CD4-positive, alpha-beta T cell treated with Interleukin-17A for 4 hours (primary cell): ENCODE measurements at regions not wholly inside any gene's neighbourhood (a gene's known extent, or its start where the extent isn't known, plus 50 kb on each side); places are given as distances from the start of the nearest gene placed in this dataset.
"Not testable (repeated sequence)": the region's sequence is repeated elsewhere in the genome, so short reads cannot be mapped to it uniquely, and the experiment has no call there.

Experiments used
- DNase-seq: peaks from one replicate; pipeline ENCODE4 v3.0.0-alpha.2; 2020; ENCODE audit warnings: mixed read lengths

DNA sequence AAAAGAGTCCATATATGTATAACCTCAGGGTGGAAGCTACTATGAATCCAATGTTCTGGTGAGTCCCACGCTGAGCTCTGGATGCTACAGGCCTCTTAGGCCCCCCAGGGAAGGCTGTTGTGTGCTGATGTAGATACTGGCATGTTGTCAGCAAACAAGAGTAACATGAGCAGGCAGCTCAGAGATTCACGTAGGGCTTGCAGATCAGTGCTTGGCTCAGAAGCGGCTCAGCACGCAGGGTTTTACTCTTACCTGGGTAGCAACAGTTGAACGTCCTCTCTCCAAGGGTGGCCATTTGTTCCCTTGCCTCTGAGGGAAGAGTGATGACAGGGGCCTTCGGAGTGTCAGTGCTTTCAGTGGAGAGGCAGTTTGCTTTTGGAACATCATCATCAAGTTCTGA is 93.4 kb downstream of the ZFP64 start:
- DNase-seq = no peak

DNA sequence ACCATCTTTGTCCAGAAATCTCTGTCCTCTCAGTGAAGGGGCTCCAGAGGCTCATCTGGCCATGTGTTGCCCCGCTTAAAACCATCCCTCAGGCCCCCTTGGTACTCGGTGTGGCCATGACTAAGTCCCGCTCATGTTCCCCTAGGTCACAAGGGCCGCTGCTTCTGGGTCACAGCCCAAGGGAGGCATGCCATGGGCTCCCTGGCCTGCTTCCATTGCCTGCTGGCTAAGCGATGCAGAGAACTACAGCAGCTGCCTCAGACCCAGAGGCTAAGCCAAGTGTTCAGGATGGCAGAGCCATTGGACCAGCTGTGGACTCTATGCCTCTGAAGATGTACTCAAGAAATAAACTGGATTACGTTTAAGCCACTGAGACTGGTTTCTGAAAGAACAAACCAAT is 95.5 kb downstream of the ZFP64 start:
- DNase-seq = no peak

DNA sequence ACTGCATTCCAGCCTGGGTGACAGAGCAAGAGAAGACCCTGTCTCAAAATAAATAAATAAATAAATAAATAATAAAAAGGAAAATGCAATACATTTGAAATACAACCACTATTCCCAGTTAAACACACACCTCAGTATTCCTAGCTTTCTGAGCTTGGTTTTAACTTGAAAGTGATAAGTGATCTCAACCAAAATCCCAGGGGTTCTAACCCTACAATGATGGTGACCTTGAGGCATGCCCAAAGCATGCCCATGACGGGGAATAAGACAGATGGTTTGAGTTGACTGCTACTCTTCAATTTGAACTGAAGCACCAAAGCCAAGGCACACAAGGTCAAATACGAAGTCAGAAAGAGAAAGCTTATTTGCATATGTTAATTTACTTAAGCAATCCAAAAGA is 96.9 kb downstream of the ZFP64 start:
- no peak for DNase-seq

DNA sequence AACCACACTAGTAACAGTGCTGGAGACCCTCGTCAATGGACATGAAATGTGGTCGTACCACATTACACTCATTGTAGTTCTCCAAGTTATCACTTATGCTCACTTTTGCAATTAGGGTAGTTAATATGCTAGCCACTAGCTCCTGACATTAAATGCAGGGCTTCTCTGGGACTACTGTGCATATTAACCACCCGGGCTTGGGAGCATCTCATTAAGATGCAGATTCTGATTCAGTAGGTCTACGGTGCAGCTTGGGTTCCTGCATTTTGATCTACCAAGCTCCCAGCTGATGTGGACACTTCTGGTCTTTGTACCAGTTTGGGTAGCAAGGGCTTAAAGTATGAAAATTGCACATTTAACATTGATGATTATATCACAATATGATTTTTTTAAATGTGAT is 98.0 kb downstream of the ZFP64 start:
- DNase-seq = no peak

DNA sequence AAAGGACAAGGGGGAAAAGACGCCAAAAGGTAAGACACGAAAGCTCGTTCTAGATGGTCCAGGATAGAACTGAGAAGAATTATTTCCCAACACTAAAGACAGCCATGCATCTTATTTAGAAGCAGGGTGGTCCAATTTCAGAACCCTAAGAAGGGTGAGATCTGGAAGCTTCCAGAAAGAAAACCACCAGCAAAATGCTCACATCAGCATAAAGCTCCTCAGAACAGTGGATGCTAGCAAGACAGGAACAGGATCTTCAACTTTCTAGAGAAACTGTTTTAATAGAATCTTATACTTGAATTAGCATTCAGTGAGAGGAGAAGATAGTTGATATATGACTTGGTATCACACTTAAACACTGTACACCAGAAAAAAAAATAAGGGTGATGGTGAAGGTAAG is 101.5 kb downstream of the ZFP64 start:
- DNase-seq = no peak

DNA sequence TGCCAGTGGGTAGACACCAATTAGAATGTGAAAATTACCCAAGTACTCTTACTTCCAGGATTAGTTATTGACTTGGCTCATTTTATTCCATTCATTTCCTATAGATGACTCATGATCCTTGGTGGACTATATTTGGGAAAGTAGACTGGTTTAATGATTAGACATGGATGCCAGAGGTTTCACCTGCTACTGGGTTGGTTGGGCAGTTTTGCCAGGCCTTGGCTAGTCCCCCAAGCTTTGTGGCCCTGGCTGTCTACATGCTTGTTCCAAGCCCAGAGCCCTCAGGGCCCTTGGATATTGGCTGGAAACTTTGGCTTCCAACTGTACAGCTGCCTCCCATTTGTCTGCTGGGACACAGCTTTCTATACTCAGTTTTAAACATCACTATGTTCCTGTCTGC is 104.1 kb downstream of the ZFP64 start:
- no peak for DNase-seq

DNA sequence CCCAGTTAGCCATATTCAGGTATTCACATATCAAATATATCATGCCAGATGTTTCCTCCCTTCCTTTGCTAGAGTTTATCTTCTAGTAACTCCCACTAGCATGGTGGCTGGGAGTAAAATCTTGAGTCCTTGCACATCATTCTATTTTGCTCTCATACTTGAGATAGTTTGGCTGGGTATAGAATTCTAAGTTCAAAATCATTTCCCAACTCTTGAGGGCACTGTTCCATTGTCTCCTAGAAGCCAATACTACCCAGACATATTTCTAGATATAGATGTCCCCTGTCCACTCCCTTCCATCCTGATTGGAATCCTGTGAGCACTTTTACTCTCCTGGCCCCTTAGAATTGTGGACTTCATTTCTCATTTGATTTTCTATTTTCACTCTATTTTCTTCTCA is 104.7 kb downstream of the ZFP64 start:
- no peak for DNase-seq

DNA sequence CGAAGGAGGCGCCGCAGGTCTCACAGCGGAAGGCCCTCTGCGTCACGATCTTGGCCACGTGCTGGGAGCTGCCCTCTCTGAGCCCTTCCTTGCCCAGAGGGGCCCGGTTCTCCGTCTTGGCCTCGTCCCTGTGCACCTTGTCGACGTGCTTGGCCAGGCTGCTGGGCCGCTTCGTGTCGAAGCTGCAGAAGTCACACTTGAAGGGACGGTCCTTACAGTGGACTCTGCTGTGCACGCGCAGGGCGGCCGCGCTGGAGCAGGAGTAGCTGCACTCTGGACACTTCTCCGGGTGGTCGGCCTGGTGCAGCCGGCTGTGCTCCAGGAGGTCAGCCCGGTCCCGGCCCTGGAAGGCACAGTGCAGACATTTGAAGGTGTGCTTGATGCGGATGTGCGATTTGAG is 106.9 kb downstream of the ZFP64 start:
- DNase-seq = no peak

DNA sequence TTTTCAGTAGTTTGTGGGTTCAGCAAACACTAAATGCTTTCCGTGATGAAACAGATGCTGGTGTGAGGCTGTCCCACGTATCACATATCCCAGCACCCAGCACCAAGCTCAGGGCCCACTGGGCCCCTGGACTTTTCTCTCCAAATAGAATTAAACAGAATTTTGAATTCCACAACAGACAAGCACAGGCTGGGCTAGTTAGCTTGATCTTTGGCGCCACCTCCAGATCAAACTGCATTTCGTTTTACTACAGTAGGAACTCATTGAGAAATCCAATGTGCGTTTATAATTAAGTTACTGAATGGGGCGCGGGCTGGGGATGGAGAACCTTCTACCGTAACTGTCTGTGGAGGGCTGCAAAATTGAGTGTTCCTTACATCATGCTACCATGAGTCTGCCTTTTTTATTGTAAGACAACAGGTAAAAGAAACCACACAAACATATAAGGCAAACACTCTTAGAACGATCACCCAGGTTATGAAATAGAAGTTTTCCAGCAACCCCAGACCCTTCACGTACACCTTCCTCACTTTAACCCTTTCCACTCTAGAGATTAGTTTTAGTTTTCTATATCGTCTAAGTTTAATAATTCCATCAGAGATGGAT is 107.8 kb downstream of the ZFP64 start:
- peak; percentile 32 for DNase-seq

DNA sequence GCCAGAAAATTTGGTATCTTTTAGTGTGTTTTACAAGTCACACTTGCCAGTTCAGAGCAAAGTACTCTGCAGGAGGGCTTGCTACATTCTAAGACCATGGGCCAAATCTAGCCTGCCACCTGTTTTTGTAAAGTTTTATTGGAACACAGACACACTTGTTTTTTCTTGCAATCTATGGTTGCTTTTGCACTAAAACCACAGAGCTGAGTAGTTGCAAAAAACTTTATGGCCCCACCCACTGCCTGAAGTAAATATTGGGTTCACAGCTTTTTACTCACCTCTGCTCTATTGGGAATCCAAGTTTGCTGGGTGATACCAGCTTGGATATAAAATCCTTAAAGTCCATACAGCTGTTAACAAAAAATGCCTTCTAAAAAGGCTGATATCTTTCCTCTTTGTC is 109.0 kb downstream of the ZFP64 start:
- DNase-seq = no peak

DNA sequence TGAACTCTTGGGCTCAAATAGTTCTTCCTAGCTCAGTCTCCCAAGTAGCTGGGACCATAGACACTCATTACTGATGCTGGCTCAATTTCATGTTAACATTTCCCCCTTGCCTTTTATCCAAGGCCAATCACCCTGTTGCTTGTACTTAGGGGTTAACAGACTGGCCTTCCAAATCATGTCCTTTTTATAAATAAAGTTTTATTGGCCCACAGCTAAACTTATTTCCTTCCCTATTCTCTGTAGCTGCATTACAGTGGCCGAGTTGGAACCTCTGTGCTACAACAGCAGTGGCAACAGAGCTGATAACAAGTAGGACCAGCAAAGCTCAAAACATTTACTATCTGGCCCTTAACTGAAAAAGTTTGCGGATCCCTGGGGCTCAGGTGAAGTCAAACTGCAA is 109.8 kb downstream of the ZFP64 start:
- no peak for DNase-seq

DNA sequence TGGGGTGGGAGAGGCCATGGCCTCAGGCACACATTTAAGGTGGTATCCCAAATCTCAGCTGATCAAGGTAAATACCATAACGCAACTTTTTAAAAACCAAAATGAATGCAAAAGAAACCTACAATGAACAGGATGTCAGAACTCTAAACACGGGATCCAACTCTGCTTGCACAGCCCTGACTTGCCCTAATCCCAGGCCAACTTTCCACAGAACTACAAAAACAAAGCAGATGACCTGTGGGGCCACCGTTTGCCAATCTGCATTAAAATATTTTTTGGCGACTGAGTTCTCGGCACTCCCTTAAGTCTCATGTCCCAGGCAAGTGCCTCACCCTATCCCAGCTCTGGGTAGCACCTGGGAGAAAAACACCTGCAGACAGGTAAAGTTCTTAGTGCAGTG is 110.5 kb downstream of the ZFP64 start:
- no peak for DNase-seq

DNA sequence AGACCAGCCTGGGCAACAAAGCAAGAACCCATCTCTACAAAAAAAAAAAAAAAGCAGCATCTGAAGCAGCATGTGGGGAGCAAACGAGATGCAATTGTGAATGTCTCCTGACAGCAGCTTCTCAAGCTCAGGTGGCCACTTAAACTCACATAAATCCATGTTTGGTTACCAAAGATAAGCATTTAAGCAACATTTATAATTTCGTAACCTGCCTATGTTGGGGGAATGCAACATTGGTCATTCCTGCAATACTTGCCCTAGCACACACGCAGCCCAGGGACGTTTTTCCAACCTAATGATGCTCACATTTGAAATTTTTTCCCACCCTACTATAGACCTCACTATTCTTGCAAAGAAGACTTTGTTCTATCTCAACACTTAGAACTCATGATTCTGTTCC is 113.3 kb downstream of the ZFP64 start:
- DNase-seq = no peak

DNA sequence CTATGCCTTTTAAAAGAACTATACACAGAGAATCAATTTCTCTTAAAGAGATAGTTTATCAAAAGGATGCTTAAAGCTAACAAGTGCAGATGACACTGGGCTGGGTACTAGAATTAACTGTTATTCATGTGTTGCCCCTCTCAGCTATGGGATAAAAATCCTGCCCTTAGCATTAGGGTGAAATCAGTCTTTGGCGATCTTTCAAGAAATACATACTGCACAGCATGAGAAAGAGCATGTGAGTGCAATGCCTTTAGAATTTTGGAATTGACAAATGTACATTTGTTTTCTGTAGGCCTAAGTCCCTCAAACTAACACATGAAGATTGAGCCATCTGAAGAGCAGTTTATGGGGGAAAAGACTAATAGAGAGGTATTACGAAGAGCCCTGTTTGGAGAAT is 115.4 kb downstream of the ZFP64 start:
- DNase-seq = no peak

DNA sequence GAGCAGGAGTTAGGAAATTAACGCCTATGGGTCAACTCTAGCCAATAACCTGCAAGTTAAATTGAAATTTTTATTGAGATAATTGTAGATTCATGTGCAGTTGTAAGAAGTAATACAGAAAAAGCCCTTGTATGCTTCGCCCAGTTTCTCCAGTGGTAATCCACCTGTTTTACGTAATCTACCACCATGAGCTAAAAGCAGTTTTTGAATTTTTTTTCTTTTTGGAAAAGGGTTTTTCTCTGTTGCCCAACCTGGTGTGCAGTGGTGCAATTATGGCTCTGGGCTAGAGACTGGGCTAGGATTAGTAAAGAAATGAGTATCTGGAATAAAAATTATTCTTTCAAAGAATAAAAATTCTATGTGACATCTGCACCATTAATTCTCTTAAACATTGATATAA is 116.2 kb downstream of the ZFP64 start:
- DNase-seq = no peak

DNA sequence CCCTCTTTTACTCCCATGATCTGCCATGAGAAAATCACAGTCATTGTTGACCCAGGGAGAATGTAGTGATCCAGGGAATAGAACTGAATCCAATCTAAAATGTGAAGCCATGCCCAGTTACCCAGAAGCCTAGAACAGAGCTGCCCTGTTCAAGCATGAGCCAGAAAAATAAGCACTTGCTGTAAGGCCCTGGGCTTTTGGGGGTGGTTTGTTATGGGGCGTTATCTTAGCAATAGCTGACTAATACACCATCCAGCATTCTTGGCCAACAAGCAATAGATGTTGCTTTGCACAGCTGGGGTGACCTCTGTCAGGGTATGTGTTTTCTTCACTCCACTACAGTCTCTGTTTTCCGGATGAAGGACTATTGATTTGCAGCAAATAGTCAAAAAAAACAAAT is 120.4 kb downstream of the ZFP64 start:
- no peak for DNase-seq

DNA sequence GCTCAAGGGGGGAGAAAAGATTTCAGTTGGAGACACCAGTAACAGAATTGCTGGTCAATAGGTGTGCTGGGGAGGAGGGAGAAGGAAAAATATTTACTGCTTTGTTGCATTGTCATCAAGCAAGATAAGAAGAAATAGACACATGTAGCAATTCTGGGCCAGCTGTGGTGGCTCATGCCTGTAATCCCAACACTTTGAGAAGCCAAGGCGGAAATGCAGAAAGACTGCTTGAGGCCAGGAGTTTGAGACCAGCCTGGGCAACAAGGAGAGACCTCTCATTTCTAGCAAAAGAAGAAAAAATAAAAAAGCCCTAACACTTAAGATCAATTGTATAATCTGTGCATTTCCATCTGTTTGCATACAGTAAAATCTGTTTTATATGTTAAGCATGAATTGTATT is 126.6 kb downstream of the ZFP64 start:
- DNase-seq = no peak

DNA sequence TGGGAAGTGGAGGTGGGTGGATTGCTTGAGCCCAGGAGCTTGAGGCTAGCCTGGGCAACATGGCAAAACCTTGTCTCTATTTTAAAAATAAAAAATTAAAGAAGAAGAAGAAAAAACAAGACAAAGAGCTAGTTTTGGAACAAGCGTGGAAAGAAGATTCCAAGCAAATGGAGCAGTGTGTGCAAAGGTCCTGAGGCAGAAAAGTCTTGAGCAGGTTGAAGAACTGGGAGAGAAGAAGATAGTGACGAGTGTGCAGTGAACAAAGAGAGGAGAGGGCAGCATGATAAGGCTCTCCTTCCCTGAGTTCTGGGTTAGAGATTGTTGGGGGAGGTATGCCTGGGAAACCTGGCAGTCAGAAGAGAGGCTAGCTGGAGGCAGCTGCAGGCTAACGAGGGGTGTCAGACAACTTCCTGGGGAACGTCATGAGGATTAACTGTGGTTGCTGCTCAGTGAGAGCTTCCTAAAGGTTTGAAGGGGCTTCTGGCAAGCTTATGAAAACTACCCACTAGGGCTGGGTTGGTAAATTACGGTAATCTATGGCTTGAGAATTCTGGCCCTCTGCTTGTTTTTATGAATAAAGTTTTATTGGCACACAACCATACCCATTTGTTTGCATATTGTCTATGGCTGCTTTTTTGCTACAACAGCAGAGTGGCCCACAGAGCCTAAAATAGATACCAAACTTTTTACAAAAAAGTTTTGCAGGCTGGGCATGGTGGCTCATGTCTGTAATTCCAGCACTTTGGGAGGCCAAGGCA is 128.9 kb downstream of the ZFP64 start:
- DNase-seq = no peak

DNA sequence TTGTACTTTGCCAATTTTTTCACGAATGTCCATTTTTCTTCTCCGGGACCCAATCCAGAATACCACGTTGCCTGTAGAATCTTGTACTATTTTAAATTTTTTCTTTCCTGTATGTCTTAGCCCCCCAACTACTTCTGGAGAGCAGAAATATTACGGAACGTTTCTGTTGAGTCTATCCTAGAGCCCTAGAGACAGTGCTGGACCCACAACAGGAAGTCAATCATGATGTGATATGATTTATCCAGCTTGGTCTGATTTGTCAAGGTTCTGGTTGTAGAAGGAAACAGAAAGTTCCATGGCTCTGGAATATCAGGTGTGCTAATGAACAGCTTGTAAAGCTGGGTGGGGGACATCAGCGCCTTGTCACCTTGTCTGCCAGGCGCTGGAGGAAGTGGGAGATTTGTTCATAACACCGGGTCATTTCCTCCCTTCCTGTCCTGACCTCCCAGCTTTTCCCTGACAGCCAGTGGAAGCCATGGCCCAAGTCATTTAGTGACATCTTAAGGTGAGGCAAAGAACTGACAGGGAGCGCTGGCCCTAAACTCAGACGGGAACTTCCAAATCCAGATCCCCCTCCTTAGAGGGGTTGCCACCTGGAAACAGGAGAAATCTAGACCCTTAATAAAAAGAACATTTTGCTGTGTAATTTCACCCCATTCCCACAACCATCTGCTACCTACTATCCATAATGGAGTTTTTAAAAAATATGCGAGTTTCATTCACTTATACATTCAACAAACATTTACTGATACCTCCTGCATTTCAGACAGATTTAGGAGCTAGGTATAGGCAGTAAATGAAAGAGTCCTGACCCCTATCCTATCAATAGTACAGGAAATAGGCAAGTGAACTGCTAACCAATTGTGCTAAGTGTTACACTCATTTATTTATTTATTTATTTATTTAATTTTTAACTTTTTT is 130.5 kb downstream of the ZFP64 start:
- no peak for DNase-seq

DNA sequence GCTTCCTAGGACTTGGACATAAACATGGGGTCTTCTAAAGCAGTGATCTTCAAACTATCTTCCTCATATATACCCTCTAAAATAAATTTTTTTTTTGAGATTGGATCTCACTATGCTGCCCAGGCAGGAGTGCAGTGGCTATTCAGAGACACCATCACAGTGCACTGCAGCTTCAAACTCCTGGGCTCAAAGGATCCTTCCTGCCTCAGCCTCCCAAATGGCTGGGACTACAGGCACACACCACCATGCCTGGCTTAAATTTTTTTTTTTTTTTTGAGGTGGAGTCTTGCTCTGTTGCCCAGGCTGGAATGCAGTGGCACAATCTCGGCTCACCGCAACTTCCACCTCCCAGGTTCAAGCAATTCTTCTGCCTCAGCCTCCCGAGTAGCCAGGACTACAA is 134.4 kb downstream of the ZFP64 start:
- DNase-seq = not testable (repeated sequence)

DNA sequence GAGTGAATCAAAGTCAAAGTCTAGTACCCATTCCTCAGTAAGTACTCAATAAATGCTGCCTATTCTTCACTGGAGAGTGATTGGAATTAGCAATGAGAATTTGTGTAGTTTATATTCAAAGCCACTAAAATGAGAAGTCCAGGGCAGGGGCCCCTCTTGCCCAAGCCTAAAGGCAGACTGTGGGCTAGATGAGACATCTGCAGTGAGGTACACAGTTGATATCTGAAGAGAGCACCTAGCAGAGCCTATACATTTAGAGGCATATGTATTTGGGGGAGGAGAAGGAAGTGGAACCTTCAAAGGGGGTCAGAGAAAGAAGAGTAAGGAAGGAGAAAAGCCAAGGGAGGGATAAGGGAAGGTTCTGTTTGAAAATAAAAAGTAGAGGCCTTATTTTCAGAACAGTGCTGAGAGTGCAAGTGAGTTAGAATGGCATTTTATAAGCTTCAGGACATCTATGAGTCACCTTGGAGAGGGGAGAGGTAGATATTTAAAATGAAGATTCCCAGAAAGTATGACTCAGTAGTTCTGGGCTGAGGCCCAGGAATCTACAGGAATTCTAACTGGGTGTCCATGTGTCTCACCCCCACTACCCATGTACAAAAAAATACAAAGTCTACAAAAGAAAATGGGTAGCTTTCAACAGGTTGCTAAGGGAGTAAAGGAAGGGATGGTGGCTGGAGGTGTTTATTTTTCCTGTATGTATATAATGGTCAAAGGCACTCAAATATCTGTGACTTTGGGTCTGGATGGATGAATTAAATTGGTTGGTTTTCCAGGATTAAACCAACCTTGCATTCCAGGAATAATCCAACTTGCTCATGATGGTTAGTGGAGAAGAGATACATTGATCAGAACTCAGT is 135.1 kb downstream of the ZFP64 start:
- no peak for DNase-seq

DNA sequence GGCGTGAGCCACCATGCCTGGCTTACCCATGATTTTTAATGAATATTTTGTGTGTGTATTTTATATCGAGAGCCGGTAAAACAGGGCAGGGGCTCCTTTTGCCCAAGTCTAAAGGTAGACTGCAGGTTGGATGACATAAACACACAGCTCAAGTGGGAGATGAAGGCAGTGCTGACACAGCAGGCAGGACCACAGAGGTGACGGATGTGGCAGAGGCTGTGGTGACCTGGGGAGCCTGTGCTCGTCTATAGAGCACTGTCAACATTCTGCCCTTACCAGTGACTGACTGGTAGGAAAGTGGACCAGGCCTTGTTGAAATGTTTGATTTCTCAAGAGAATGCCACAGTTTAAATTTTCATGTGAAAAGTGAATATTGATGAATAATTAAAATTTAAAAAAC is 137.5 kb downstream of the ZFP64 start:
- DNase-seq = peak; percentile 3
